Omental fat pad (tissue), 3 donors: ENCODE measurements at regions not wholly inside any gene's neighbourhood (a gene's known extent, or its start where the extent isn't known, plus 50 kb on each side); places are given as distances from the start of the nearest gene placed in this dataset.
A peak's percentile ranks its signal among the peaks of the same experiment; 100 is the strongest.

Experiments
- ATAC-seq: fragments of 150-250 bp; one replicate; pipeline ENCODE4 v1.9.1; 2016; ENCODE audit warnings: mild to moderate bottlenecking, moderate library complexity; ENCODE audit not compliant: low FRiP score
- DNase-seq: peaks from one replicate; pipeline ENCODE4 v3.0.0-alpha.2; 2019; ENCODE audit warnings: low spot score
- TF ChIP-seq, protein P1 (sequence below), 3 donors: fragments of 450-650 bp; IDR thresholded peaks; one replicate each; pipeline ENCODE4 v1.5.1; 2016 to 2017; ENCODE audit warnings: antibody characterized with exemption in 3 of 3, mild to moderate bottlenecking in 3 of 3, moderate library complexity in 2 of 3

DNA sequence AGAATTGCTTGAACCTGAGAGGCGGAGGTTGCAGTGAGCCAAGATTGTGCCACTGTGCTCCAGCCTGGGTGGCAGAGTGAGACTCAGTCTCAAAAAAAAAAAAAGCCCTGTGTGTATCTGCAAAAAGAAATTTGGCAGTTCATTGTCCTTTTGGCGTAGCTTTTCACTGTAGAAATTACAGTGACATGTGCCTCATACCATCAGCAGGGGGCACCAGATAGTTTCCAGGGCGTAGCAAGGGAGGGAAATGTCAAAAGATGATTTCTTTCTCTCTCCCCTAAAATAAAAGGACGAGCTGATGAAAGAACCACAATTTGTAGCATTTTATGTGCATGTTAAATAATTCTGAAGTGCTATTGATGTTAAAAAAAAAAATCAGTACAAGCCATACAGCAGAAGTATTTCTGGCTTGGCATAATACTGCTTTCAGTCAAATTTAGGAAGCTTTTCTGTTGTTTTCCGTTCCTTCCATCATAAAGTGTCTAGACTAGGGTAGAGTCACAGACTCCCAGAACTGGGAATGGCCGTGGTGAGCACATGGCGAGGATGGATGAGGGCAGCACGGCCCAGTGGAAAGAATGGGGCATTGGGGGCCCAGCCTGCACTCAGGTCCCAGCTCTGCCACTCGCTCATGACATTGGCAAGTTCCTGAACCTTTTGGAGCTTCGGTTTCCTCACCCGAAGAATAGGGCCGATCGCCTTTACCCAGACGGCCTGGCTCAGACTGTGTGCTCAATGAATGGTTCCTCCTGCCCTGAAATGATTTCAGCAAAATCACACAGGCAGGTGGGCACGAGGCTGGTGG, 59.8 kb upstream of the RPH3AL start:
- ATAC-seq: no peak
- TF ChIP-seq, protein P1, sequence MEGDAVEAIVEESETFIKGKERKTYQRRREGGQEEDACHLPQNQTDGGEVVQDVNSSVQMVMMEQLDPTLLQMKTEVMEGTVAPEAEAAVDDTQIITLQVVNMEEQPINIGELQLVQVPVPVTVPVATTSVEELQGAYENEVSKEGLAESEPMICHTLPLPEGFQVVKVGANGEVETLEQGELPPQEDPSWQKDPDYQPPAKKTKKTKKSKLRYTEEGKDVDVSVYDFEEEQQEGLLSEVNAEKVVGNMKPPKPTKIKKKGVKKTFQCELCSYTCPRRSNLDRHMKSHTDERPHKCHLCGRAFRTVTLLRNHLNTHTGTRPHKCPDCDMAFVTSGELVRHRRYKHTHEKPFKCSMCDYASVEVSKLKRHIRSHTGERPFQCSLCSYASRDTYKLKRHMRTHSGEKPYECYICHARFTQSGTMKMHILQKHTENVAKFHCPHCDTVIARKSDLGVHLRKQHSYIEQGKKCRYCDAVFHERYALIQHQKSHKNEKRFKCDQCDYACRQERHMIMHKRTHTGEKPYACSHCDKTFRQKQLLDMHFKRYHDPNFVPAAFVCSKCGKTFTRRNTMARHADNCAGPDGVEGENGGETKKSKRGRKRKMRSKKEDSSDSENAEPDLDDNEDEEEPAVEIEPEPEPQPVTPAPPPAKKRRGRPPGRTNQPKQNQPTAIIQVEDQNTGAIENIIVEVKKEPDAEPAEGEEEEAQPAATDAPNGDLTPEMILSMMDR (IDR thresholded peaks at IDR 0.05): peak in 1 of 3 donors; percentile 4
- DNase-seq: no peak

DNA sequence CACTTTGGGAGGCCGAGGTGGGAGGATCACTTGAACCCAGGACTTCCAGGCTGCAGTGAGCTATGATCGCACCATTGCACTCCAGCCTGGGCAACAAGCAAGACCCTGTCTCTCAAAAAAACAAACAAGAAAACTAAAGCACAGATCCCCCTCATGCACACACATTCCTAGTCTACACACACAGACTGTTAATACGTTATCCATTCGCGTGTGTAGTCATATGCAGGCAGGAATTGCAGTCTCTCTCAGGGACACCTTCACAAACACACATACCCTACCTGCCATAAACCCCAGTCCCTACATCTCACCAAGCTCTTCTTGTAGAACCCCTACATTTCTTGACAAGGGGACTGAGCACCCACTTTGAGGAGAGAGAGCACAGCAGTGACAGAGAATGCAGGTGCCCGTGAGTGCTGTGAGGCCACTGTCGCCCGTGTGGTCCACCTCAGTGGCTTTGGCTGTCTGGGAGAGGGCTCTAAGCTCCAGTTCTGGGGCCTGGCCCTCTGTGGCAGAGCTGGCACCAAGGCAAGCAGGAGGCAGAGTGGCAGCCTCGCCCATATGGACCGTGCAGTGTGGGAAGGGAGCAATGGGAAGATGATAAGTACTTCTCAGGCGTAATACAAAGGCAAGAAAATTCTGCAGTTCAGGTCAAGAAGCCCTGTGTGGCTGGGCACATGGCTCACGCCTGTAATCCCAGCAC, 59.0 kb upstream of the RPH3AL start:
- no peak for ATAC-seq
- DNase-seq: no peak
- TF ChIP-seq, protein P1 (IDR thresholded peaks at IDR 0.05): no peak

DNA sequence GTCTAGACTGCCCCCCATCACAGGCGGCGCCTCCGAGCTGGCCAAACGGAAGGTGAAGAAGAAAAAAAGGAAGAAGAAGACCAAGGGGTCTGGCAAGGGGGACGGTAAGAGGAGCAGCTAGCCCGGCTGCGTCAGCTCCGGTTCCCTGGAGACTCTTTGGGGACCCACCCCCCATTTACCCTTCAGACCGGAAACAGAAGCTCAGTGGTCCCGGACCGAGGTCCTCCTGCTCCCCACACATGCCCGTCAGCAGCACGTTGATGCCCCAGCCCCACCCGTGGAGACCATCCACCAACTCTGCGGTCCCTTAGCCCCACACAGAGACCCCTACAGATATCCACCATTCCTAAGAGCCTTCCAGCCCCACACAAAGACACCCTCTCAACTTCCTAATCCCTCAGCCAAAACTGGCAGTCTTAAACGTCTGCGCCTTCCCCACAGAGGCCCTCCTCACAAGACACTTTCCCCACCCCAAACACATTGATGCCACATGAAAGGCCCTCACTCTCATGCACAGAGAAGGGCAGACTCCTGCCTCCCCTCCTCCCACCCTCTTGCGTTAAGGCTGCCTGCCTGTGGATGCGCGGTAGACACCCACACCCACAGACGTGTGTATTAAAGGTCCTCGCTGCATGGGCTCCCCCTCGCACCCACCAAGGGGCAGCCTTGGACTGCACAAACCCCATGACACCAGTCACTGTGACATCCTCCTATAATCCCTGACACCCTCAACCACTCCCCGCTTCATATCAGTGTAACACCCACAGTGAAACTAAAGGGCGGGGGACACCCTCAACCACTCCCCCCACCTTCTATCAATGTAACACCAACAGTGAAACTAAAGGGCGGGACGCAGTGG, 58.2 kb upstream of the RPH3AL start:
- ATAC-seq (no peak), DNase-seq (no peak)
- TF ChIP-seq, protein P1 (IDR thresholded peaks at IDR 0.05): no peak

DNA sequence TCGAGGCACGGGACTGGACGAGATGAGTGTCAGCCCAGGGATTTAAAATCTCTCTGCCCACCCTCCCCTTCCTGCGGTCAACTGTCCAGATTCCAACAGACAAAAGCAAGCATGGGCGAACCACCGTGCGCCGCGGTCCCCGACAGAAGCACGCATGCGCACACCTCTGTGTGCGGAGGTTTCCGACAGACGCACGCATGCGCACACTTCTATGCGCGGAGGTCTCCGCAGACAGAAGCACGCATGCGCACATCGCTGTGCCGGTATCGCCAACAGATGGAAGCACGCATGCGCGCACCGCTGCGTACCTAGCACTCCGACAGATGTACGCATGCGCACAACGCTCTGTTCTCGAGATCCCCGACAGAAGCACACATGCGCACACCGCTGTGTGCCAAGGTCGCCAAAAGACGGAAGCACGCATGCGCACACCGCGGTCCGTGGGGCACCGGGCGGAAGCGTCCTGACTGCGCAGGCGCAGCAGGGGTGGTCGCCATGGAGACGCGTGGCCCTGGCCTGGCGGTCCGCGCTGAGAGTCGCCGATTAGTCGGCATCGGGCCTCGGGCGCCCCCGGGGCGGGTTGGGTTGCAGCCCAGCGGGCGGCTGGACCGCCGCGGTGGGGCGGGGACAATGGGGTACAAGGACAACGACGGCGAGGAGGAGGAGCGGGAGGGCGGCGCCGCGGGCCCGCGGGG, 57.4 kb upstream of the RPH3AL start:
- ATAC-seq (peak; percentile 98), DNase-seq (peak; percentile 100)
- TF ChIP-seq, protein P1 (IDR thresholded peaks at IDR 0.05): no peak

DNA sequence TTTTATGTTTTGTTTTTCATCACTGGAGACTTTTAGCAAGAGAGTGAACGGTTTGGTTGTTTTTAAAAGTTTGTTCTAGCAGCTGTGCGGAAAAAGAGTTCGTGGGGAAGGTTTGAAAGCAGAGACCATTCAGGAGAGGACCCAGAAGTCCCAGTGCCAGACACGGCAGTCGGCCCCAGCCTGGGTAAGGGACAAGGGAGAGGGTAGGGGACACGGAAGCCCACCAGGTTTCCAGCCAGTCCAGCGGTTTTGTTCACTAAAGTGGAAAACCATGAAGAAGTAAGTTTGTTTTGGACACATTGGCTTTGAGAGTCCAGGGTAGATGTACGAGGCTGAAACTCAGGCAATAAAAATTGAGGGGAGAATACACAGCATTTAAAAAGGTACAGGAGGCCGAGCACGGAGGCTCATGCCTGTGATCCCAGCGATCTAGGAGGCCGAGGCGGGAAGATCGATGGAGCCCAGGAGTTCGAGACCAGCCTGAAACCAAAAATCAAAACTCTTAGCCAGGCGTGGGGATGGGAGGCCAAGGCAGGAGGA, 56.8 kb upstream of the RPH3AL start:
- TF ChIP-seq, protein P1 (IDR thresholded peaks at IDR 0.05): no peak
- ATAC-seq (no peak), DNase-seq (no peak)

DNA sequence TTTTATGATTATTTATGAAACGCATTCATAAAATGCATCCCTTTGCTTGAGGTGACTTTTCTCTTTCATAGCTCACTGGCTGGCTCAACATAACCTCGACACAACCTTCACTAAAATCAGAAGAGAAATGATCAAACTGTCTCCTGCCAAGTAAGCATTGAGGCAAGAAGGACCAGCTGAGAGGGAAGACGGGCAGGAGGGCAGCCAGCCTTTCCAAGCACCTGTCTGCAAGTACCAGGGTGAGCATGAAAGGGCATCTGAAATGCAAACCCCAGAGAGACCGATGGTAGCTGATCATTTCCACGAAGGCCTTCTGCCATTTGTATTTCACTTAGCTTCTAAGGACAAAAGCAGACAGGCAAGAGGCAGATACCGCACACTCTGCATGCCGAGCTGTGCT, 52.1 kb upstream of the RPH3AL start:
- no peak for ATAC-seq
- DNase-seq: no peak
- TF ChIP-seq, protein P1 (IDR thresholded peaks at IDR 0.05): no peak
